A673 (cell line): ENCODE measurements at regions not wholly inside any gene's neighbourhood (a gene's known extent, or its start where the extent isn't known, plus 50 kb on each side); places are given as distances from the start of the nearest gene placed in this dataset.
"Not testable (repeated sequence)": the region's sequence is repeated elsewhere in the genome, so short reads cannot be mapped to it uniquely, and the experiment has no call there.

Source experiments
- BruUV-seq: library from RNA; stranded (reverse); fragments of 400-500 nt; replicated peaks from 2 replicates; lab custom pipeline; 2021; lab: Mats Ljungman, UMichigan
- CTCF ChIA-PET: fragments of 300-600 bp; sonication (Branson Sonifier 250); formaldehyde crosslinking; loops from one replicate; lab custom pipeline; 2022; ENCODE audit warnings: antibody characterized with exemption; lab: Charles Lee
- POLR2A ChIA-PET: fragments of 300-600 bp; sonication (Branson Sonifier 250); formaldehyde crosslinking; loops from one replicate; lab custom pipeline; 2022; ENCODE audit warnings: antibody characterized with exemption; ENCODE audit not compliant: low non-redundant PET; lab: Charles Lee
- DNase-seq: peaks from one replicate; pipeline ENCODE4 v3.0.0-alpha.2; 2015; ENCODE audit warnings: low spot score
- H3K27ac ChIP-seq: fragments of 200-600 bp; sonication (generic); 2 replicates; pipeline ENCODE4 v1.5.1; 2016; ENCODE audit warnings: mixed run types, low read depth, mild to moderate bottlenecking, mixed read lengths, antibody characterized with exemption, low read length; ENCODE audit not compliant: poor library complexity, severe bottlenecking
- H3K27me3 ChIP-seq: fragments of 200-600 bp; sonication (generic); replicated peaks from 2 replicates; pipeline ENCODE4 v1.6.1; 2017; ENCODE audit warnings: mixed run types, low read depth, mild to moderate bottlenecking, mixed read lengths, antibody characterized with exemption, low read length; ENCODE audit not compliant: insufficient read depth, poor library complexity
- H3K36me3 ChIP-seq: fragments of 200-600 bp; sonication (generic); 2 replicates; pipeline ENCODE4 v1.6.1; 2016; ENCODE audit warnings: mixed run types, mild to moderate bottlenecking, mixed read lengths, antibody characterized with exemption, low read length; ENCODE audit not compliant: insufficient read depth, poor library complexity, severe bottlenecking
- H3K4me1 ChIP-seq: fragments of 200-600 bp; sonication (generic); 2 replicates; pipeline ENCODE4 v1.6.1; 2017; ENCODE audit warnings: mixed run types, mild to moderate bottlenecking, mixed read lengths, antibody characterized with exemption, low read length; ENCODE audit not compliant: insufficient read depth, poor library complexity, severe bottlenecking
- H3K4me3 ChIP-seq: fragments of 200-600 bp; sonication (generic); 2 replicates; pipeline ENCODE4 v1.5.1; 2016; ENCODE audit warnings: low read depth, mixed run types, mild to moderate bottlenecking, mixed read lengths, low read length; ENCODE audit not compliant: poor library complexity, severe bottlenecking
- H3K9me3 ChIP-seq: fragments of 200-600 bp; sonication (generic); 2 replicates; pipeline ENCODE4 v1.6.1; 2016; ENCODE audit warnings: mixed run types, low read depth, mild to moderate bottlenecking, mixed read lengths, antibody characterized with exemption, low read length; ENCODE audit not compliant: poor library complexity, severe bottlenecking
- EZH2 ChIP-seq: fragments of 200-600 bp; sonication (generic); IDR thresholded peaks from 2 replicates; pipeline ENCODE4 v1.6.1; 2017; ENCODE audit warnings: borderline replicate concordance, low read depth, mild to moderate bottlenecking, mixed read lengths, antibody characterized with exemption, low read length; ENCODE audit not compliant: poor library complexity, severe bottlenecking
- intact Hi-C: fragments of 100-400 bp; cut with micrococcal nuclease; formaldehyde crosslinking; loops from one replicate; pipeline ENCODE4 v1.10.0; 2022; ENCODE audit not compliant: unreplicated experiment
- TF ChIP-seq, protein P1 (sequence below): fragments of 300-800, 200-600 bp; sonication (generic); conservative IDR thresholded peaks from 2 replicates; pipeline ENCODE4 v1.5.1; 2017; ENCODE audit warnings: low read depth, mild to moderate bottlenecking, antibody characterized with exemption, low read length, moderate library complexity, mixed read lengths

DNA sequence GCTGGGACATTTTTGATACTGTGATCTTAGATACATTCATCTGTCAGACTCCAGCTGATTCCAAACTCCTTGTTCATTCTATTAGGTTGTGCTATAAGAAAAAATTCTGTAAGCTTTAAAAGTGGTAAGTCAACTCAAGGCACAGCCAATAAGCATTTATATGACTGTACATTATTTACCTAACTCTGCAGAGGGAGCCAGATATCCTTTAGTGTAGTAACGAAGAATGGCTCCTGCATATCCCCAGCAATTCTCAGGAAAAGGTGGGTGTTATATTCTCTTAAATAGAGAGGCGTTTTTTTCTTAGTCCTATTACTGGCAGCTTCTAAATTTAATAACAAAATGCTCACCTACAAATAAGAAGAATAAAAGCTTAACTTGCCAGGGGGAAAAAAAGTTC, 374.3 kb upstream of the GOT2 start:
- CTCF ChIA-PET: no interaction called here

DNA sequence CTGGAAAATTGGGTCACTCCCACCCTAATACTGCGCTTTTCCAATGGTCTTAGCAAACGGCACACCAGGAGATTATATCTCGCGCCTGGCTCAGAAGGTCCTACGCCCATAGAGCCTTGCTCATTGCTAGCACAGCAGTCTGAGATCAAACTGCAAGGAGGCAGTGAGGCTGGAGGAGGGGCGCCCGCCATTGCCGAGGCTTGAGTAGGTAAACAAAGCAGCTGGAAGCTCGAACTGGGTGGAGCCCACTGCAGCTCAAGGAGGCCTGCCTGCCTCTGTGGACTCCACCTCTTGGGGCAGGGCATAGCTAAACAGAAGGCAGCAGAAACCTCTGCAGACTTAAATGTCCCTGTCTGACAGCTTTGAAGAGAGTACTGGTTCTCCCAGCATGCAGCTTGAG, 362.6 kb upstream of the GOT2 start:
- POLR2A ChIA-PET: not testable (repeated sequence)

More for the DNA sequence above, 374.3 kb upstream of the GOT2 start:
- intact Hi-C loops: no loop called here
- POLR2A ChIA-PET: interaction anchor here (0.6 kb wide), 1 partner anchor 1594 kb away, joined by 11 read pairs; no protein-coding TSS in a partner anchor
- DNase-seq: no peak
- H3K36me3 ChIP-seq: no peaks in the 10 kb centered on the region
- no peak overlapping the region for H3K27ac ChIP-seq
- TF ChIP-seq, protein P1, sequence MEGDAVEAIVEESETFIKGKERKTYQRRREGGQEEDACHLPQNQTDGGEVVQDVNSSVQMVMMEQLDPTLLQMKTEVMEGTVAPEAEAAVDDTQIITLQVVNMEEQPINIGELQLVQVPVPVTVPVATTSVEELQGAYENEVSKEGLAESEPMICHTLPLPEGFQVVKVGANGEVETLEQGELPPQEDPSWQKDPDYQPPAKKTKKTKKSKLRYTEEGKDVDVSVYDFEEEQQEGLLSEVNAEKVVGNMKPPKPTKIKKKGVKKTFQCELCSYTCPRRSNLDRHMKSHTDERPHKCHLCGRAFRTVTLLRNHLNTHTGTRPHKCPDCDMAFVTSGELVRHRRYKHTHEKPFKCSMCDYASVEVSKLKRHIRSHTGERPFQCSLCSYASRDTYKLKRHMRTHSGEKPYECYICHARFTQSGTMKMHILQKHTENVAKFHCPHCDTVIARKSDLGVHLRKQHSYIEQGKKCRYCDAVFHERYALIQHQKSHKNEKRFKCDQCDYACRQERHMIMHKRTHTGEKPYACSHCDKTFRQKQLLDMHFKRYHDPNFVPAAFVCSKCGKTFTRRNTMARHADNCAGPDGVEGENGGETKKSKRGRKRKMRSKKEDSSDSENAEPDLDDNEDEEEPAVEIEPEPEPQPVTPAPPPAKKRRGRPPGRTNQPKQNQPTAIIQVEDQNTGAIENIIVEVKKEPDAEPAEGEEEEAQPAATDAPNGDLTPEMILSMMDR: no peak
- TF ChIP-seq EZH2: no peak
- no peaks in the 10 kb centered on the region for H3K9me3 ChIP-seq
- no peak overlapping the region for H3K4me3 ChIP-seq
- H3K4me1 ChIP-seq: no peaks in the 10 kb centered on the region
- BruUV-seq: no TSS peak
- H3K27me3 ChIP-seq: no peaks in the 10 kb centered on the region

GRCh38 chr16:59090541-59090940, 356.4 kb upstream of the GOT2 start:
- Histone ChIP-seq H3K36me3 (no peaks in the 10 kb centered on the region), H3K27me3 (peaks cover 18% of the 10 kb centered on the region), H3K27ac (no peak overlapping the region), H3K4me1 (no peaks in the 10 kb centered on the region), H3K9me3 (no peaks in the 10 kb centered on the region), H3K4me3 (no peak overlapping the region)
- POLR2A ChIA-PET: no interaction called here
- intact Hi-C loops: no loop called here
- DNase-seq: no peak
- CTCF ChIA-PET: no interaction called here
- BruUV-seq: no TSS peak
- TF ChIP-seq, protein P1: no peak
- no peak for TF ChIP-seq EZH2

More for the DNA sequence above, 362.6 kb upstream of the GOT2 start:
- BruUV-seq, H3K27me3 ChIP-seq, CTCF ChIA-PET, intact Hi-C loops, DNase-seq, H3K4me3 ChIP-seq, H3K36me3 ChIP-seq, H3K9me3 ChIP-seq, H3K4me1 ChIP-seq, H3K27ac ChIP-seq: not testable (repeated sequence)

- intact Hi-C loops: no loop called here
- CTCF ChIA-PET: no interaction called here
- Histone ChIP-seq H3K27me3 (peaks cover 18% of the 10 kb centered on the region), H3K27ac (no peak overlapping the region), H3K4me1 (no peaks in the 10 kb centered on the region), H3K9me3 (no peaks in the 10 kb centered on the region), H3K4me3 (no peak overlapping the region), H3K36me3 (no peaks in the 10 kb centered on the region)
- no peak for DNase-seq
- POLR2A ChIA-PET: no interaction called here
- no TSS peak for BruUV-seq
- TF ChIP-seq, protein P1: no peak
- no peak for TF ChIP-seq EZH2
Measured at GRCh38 chr16:59088431-59088830, 354.3 kb upstream of the GOT2 start.
